SIG-M5 treated with dmso at 0.1 percent for 504 hours (cell line): ENCODE measurements at regions not wholly inside any gene's neighbourhood (a gene's known extent, or its start where the extent isn't known, plus 50 kb on each side); places are given as distances from the start of the nearest gene placed in this dataset.
A peak's percentile ranks its signal among the peaks of the same experiment; 100 is the strongest.
"Not testable (repeated sequence)": the region's sequence is repeated elsewhere in the genome, so short reads cannot be mapped to it uniquely, and the experiment has no call there.

Experiments used
- DNase-seq: peaks from one replicate; lab custom pipeline; 2025; ENCODE audit not compliant: unreplicated experiment; lab: John Stamatoyannopoulos, UW

DNA sequence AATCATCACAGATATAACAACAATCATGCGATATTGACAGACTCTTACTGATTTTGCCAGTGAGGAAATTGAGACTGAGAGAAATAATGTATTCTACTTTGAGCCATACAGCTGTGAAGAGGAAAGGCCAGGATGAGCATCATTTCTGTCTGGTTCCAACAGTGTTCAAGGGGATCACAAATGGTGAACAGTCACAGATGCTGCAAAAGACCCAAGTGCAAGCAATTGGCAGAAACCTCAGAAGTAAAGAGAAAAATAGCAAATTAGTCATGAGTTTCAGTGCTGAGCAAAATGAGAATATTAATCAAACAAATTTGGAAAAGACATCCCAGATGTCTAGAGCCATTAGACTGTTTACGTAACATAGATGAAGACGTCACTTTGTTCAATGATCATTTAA is 114.1 kb downstream of the RAB38 start:
- DNase-seq, result no peak

DNA sequence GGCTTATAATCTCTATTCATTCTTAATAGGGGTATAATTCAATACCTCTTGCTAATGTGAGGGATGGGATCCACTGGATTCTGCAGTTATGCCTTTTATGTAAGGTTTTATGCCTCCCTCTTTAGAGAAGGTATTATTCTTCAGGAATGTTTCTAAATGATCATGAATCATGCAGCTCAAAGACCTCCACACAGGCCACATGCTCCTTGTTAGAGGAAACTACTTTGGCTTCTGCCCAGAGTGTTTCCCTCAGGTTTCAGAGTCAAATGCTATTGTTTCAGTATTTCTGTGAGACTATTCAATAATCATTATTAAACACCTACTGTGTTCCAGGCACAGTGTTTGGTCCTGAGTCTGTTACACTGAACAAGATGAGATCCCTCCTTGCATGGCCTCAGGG is 115.9 kb downstream of the RAB38 start:
- DNase-seq, result no peak

DNA sequence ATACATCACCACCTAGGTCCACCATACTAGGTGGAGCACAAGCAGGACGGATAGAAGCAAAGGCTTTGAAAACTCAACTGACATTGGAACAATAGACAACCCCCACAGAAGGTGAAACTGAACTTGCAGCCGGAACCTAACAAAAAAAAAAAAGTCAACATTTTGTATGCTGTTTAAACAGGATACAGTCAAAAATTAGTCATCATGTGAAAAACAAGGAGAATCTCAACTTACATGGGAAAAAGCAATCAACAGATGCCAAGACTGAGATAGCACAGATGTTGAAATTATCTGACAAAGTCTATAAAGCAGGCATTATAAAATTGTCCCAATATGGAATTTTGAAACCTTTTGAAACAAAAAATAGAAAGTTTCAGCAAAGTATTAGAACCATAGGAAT is 123.8 kb downstream of the RAB38 start:
- DNase-seq, result no peak

DNA sequence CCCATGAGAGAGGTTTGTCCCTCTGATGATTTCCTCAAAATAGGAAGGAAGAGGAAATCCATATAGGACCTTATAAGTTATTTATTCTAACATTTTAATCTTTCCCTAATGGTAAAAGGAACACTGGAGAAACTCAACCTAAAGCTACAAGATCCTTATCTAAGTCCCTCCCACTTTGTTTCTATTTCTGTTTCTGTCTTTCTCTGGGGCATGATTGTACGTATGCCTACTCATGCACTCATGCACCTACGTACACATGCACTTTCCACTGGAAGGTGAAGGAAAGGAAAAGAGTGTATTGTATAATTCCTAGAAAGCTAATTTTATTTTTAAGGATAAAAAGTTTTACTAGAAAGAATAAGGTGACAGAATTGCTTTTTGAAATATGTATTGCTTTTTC is 125.0 kb downstream of the RAB38 start:
- DNase-seq, result no peak

DNA sequence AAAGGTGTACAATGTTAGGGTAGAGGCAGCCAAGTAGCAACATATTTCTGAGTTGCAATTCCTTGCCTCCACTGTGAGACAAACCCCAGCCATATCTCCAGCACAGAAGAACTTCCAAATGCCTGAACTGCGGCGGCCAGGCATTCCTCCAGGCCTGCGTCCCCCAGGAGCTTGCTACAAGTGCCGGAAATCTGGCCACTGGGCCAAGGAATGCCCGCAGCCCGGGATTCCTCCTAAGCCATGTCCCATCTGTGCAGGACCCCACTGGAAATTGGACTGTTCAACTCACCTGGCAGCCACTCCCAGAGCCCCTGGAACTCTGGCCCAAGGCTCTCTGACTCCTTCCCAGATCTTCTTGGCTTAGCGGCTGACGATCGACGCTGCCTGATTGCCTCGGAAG is 130.0 kb downstream of the RAB38 start:
- DNase-seq, result not testable (repeated sequence)

DNA sequence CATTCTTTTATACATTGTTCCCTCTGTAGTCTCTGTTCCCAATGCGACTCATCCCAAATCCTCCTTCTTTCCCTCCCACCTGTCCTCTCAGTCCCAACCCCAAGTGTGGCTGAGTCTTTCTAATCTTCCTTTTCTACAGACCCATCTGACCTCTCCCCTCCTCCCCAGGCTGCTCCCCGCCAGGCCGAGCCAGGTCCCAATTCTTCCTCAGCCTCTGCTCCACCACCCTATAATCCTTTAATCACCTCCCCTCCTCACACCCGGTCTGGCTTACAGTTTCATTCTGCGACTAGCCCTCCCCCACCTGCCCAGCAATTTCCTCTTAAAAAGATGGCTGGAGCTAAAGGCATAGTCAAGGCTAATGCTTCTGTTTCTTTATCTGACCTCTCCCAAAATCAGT is 130.6 kb downstream of the RAB38 start:
- not testable (repeated sequence) for DNase-seq

DNA sequence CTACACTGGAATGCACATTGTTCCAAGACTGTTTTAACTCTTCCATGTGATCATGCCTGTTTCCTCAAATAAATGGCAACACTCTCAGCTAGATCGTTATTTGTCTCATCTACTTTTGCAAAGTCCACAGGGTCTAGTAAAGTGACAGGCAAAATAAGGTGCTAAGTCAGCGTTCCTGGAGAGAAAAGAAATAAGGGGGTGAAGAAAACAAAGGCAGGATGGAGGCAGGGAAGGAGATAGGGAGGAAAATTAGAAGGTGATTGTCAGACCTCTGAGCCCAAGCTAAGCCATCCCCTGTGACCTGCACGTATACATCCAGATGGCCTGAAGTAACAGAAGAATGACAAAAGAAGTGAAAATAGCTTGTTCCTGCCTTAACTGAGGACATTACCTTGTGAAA is 132.1 kb downstream of the RAB38 start:
- DNase-seq, result no peak

DNA sequence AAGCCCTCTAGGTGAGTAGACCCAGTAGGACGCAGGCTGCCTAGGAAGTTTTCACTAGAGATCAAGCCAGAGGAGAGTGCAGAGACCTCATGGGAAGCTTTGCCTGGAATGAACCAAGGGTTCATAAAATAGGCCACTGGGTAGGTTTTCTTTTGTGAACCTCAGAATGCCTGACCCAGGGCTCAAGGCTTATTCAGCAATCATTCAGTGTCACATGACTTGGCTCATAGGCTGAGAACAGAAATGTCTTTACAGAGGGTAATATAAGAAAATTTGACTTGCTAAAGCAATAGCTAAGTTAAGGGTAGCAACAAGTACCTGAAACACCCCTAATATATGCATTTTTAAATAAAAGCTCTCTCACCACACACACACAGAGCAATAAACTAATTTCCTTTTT is 132.6 kb downstream of the RAB38 start:
- no peak for DNase-seq

DNA sequence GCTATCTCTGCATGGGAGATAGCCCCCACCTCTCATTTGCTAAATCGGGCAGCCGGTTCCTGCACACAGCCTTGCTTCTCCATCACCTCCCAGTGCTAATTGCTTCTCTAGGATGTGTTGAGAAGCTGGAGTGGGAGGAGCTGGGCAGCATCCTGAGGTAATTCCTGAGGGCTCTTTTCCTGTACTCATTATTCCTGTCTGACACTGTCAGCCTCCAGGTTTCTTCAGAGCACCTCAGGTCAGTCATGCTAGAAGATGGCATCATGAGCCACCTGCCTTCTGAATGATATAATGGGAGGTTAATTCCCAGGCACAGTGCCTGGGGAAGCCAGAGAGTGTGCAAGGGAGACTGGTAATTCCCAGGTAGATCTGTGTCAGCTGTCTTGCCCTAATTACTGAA is 133.0 kb downstream of the RAB38 start:
- no peak for DNase-seq

DNA sequence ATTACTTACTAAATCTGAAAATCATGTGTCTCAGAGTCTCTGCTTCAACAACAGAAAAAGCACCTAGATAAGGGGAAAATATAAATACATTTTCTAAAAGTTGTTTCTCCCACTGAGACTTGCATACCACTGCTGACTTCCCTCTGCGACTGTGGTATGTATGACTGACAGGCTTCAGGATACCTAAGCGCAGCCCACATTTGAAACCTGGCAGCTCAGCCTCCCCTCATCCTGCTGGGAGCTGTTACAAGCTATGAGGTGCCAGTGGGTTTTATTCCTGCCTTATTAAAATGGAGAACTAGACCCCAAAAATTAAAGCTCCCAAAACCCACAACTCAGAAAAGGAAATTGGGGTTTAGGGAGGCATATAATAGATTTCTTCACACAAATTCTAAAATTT is 133.6 kb downstream of the RAB38 start:
- DNase-seq, result no peak

DNA sequence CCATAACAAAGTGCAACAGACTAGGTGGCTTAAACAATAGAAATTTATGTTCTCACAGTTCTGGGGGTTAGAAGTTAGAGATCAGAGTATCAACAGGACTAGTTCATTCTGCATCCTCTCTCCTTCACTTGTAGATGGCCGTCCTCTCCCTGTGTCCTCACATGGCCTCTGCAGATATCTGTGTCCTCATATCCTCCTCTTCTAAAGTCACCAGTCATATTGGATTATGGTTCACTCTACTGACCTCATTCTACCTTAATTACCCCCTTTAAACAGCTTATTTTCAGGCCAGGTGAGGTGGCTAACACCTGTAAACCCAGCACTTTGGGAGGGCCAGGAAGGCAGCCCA is 135.1 kb downstream of the RAB38 start:
- no peak for DNase-seq

DNA sequence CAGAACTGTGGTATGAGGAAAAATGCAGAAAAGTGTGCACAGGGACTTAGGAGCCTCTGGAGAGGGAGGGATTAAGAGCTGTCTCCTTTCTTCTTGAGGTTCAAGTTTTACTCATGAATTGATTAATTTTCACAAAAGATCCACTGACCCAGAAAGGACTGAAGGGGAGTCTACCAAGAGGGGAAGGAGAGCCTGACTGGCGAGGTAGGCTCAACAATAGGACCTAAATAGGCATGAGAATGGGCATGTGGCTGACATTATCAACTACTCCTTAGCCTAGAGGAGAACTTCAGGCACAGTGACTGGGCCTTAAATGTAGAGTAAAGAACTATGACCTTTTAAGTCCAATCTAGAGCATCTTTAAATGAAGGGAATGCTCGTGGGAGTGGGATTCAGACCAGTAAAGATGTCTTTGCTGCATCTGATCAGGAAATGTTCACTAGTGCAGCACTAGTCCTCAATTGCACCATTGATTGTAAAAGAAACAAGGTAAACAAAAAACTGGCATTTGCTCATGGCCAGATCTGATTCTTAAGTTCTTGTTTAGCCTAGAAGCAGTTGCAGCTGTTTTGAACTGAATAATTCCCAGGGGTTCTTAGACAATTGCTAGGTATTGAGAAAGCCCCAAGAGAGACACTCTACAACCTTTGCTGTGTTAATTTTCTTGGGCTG is 135.6 kb downstream of the RAB38 start:
- DNase-seq, result no peak

DNA sequence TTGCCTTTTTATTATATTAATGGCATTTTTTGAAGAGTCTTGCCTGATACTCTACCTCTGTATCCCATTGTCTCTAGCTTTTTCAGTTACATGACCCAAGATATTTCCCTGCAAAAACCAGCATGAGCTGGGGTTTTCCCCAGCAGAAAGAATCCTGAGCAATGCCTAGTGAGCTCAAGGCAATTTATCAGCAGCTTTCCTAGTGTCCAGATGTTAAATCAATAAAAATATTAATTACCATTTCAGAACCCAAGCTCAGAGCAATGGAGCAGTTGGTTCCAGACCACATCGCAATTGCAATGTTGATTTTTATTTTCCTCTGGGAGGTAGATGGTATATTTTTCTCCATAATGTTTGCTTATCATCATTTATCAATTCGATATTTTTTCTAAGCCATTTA is 137.2 kb downstream of the RAB38 start:
- no peak for DNase-seq

DNA sequence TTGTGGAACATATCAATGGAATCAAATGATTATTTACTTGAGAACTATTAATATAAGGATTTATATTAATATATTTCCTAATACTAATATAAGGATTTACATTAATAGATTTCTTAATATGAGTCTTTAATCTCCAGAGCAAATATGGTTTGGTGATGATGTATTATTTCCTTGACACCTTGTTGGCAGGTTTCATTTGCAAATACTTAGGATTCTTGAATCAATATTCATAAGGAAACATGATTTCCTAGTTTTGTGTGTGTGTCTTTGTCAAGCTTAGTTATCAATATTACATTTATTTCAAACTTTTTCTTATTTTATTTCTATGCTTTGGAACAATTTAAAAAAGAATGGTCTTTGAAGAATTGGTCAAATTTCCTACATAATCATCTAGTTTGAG is 138.5 kb downstream of the RAB38 start:
- DNase-seq, result no peak

DNA sequence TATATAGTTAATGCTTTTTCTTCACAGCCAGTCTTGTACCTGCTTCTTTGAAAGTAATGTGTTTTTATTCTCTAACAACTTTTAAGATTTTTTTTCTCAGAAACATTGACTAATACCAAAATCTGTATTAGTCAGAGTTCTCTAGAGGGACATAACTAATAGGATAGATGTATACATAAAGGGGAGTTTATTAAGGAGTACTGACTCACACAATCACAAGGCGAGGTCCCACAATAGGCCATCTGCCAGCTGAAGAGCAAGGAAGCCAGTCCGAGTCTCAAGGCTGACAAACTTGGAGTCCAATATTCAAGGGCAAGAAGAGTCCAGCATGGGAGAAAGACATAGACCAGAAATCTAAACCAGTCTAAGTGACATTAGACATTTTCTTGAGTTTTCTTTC is 140.0 kb downstream of the RAB38 start:
- DNase-seq, result no peak

DNA sequence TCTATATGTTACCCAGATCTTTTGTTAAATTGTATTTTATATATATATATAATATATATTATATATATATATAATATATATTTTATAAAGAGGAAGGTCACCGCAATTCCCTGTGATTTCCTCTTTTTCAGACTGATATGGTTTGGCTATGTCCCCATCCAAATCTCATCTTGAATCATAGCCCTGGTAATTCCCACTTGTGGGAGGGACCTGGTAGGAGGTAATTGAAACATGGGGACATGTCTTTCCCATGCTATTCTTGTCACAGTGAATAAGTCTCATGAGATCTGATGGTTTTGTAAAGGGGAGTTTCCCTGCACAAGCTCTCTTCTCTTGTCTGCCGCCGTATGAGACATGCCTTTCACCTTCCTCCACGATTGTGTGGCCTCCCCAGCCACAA is 157.6 kb downstream of the RAB38 start:
- no peak for DNase-seq

DNA sequence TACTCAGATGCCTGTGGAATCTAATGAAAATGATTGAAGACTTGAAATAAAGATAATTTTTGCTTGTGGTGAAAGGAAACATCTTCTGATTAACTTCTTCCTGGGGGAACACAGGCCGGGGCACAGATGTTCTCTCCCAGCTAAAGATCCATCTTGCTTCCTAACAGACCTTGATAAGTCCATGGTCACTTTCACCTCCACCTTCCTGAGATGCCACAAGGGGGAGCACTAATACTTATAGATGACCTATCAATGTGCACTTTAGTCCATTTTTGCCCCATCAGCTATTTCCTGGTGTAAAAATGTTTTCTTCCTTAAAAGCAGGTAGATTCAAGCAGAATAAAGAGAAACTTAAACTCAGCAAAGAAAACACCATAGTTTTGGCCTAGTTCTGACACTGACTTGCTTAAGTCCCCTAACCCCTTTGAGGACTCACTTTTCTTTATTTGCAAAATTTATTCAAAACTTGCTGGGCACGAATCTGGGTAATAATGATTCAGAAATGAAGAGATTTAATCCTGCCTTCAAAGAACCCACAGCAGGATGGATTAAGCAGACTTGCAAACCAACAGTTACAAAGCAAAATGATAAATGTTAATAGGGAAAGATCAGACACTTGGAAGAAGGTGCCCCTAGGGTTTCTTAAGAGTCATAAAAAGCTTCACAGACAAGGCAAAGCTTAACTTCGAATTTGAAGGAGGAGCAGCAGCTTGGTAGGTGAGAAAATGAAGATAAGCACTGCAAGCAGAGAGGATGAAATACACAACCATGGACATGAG is 158.7 kb downstream of the RAB38 start:
- DNase-seq, result peak; percentile 66

DNA sequence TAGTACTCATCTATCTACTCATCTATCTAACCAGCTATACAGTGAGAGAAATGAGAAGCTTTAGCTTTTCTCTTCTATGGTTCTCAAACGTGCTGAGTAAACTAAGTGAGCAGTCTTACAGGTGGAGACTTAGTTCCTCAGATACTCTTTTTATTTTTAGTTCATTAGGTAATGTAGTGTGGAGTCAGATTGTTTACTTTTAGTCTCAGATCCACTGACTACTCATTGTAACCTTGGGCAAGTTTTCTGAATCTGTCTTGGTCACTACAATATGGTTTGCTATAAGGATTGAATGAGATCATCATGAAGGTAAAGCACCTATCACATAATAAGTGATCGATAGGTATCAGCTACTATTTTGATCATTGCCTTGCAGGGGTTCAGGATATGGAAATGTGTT is 160.1 kb downstream of the RAB38 start:
- DNase-seq, result no peak

DNA sequence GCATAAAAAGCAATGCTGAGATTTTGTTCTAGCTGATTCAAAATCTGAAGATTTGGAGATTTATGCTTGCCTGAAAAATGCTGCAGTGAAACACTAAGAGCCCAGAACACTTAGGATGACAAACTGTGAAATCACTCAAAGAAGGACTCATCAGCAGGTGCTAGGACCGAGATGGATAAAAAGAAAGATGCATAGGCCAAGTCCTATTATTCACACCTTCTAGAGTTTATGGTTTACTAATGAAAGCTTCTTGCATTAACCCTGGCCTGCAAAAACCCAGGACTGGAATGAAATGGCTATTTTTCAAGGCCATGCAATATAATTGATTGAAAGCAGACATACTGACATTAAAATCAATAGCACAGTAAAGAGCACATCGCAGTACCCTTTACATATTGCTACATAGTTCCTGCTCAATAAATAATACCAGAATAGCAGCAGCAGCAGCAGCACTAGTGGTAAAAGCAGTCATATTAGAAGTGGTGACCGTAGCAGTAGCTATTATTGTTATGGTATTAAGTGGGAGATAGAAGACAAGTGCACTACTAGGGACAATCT is 161.7 kb downstream of the RAB38 start:
- DNase-seq, result no peak

DNA sequence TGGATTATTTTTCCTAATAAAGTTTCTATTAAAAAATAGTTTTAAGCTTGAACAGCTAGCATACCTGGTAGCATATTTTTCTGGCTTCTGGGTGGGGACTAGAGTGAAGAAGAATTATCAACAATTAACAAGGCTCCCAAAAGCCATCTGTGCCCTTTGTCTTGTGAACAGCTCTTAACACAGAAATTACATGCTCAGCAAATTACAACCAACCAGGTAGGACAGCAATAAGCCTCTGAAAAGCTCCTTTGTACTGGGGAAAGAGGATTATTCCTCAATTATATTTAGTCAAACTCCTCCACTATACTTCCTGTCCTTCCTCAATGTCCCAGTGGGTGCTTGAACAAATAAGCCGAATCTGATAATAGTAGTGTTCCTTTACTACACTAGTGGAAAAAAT is 162.8 kb downstream of the RAB38 start:
- no peak for DNase-seq

DNA sequence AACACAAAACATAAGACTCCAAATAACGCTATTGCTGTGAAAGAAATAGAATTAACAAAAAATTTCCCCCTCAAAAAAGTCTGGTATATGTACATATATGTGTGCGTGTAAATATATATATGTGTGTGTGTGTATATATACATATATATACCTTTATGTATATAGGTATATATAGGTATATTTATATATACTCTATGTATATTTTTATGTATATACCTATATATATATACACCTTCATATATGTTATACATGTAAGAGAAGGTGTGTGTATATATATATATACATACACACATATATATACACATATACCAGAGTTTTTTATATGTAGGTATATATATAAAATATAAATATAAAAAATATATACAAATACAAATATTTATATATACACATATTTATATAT is 199.2 kb downstream of the RAB38 start:
- DNase-seq, result no peak

DNA sequence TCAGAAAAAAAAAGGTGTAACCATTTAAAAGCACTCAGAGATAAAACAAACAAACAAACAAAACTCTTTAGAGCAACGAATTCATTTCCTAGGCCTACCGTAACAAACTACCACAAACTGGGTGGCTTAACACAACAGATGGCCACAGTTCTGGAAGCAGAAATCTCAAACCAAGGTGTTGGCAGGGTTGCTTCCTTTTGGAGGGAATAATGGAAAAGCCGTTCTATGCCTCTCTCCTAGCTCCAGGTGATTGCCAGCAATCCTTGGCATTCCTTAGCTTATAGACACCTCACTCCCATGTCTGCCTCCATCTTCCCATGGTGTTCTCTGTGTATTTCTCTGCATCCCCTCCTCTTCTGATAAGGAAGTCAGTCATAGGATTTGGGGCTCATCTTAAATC is 200.4 kb downstream of the RAB38 start:
- no peak for DNase-seq

DNA sequence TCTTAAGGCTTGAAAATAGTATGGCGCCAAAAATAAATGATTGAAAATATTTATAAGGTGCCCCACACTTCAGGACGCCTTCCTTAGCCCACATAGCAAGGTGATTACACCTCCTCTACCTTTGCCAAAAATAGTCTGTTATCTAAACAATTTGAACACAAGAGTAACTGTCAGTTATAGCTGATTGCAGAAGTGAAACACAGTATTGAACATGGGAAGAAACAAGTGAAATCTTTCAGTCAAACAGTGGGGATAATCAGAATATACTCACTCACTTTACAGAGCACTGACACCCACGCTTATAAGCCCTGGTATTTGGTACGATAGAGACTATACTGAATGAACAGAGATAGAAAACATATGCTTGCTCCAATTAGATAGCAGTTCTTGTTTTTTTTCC is 203.1 kb downstream of the RAB38 start:
- no peak for DNase-seq
